WTC11 (cell line): ENCODE measurements at regions not wholly inside any gene's neighbourhood (a gene's known extent, or its start where the extent isn't known, plus 50 kb on each side); places are given as distances from the start of the nearest gene placed in this dataset.

Experiments
- ATF6 ChIP-seq: sonication (generic); formaldehyde crosslinking; IDR thresholded peaks from 2 replicates; pipeline ENCODE4 v1.8.1; 2023; ENCODE audit warnings: mild to moderate bottlenecking, missing genetic modification reagents
- CTCF ChIP-seq: fragments of 200-600 bp; IDR thresholded peaks from 2 replicates; pipeline ENCODE4 v1.8.0; 2022; ENCODE audit warnings: antibody characterized with exemption
- USF1 ChIP-seq: sonication (generic); formaldehyde crosslinking; IDR thresholded peaks from 2 replicates; pipeline ENCODE4 v1.8.0; 2022; ENCODE audit warnings: mild to moderate bottlenecking, missing genetic modification reagents
- ZBTB43 ChIP-seq: sonication (generic); formaldehyde crosslinking; IDR thresholded peaks from 2 replicates; pipeline ENCODE4 v1.8.1; 2023; ENCODE audit warnings: mild to moderate bottlenecking, missing genetic modification reagents
- ZNF121 ChIP-seq: sonication (generic); formaldehyde crosslinking; IDR thresholded peaks from 2 replicates; pipeline ENCODE4 v1.8.0; 2023; ENCODE audit warnings: missing genetic modification reagents
- ZNF423 ChIP-seq: fragments of 250-450 bp; sonication (Bioruptor Pico); IDR thresholded peaks from 2 replicates; pipeline ENCODE4 v2.1.2; 2022; ENCODE audit warnings: mild to moderate bottlenecking, moderate library complexity

- TF ChIP-seq CTCF, result no peak
- no peak for TF ChIP-seq USF1 (CRISPR knock-in tag)
- no peak for TF ChIP-seq ATF6 (CRISPR knock-in tag)
- no peak for TF ChIP-seq ZNF423
- TF ChIP-seq ZBTB43 (CRISPR knock-in tag), result no peak
- TF ChIP-seq ZNF121, result no peak
These were observed 58.8 kb upstream of the PTGFR start for GRCh38 chr1:78432016-78432415.
